Right ventricle myocardium inferior (tissue), 1 donor: ENCODE measurements at regions not wholly inside any gene's neighbourhood (a gene's known extent, or its start where the extent isn't known, plus 50 kb on each side); places are given as distances from the start of the nearest gene placed in this dataset.

ENCODE experiments used
- ATAC-seq: fragments of 200-7000 bp; cut with Tn5 transposase; one replicate; pipeline ENCODE4 v1.9.1; 2020; ENCODE audit warnings: mild to moderate bottlenecking, moderate library complexity
- DNase-seq: peaks from one replicate; pipeline ENCODE4 v3.0.0; 2021; ENCODE audit errors: missing footprints
- intact Hi-C: fragments of 100-400 bp; cut with DNase I; formaldehyde crosslinking; loops from one replicate; pipeline ENCODE4 v1.11.0; 2022
- donor health status: DM: no; HTN: yes; CAD: no; lungs with severe emphysema.

- no peak for ATAC-seq
- DNase-seq, result no peak
- intact Hi-C loops, result loop anchor here (1.0 kb wide), 1 partner anchor 12 kb away; no protein-coding TSS in a partner anchor
These were observed 1376.3 kb upstream of the SLC10A2 start for GRCh38 chr13:104442536-104442935.

- DNase-seq (no peak), ATAC-seq (no peak)
- intact Hi-C loops, result no loop called here
These were observed 1370.3 kb upstream of the SLC10A2 start for GRCh38 chr13:104436555-104436954.

GRCh38 chr13:104431895-104432294 is 1365.7 kb upstream of the SLC10A2 start:
- DNase-seq (no peak), ATAC-seq (no peak)
- intact Hi-C loops, result no loop called here

GRCh38 chr13:104426435-104426834 is 1360.2 kb upstream of the SLC10A2 start:
- DNase-seq, result no peak
- intact Hi-C loops, result no loop called here
- ATAC-seq, result no peak

GRCh38 chr13:104422668-104423067 is 1356.5 kb upstream of the SLC10A2 start:
- no peak for ATAC-seq
- intact Hi-C loops, result no loop called here
- no peak for DNase-seq

- ATAC-seq (no peak), DNase-seq (no peak)
- intact Hi-C loops, result no loop called here
These were observed 1350.8 kb upstream of the SLC10A2 start for GRCh38 chr13:104416973-104417372.

- no peak for ATAC-seq
- DNase-seq, result no peak
- intact Hi-C loops, result no loop called here
These were observed 1348.6 kb upstream of the SLC10A2 start for GRCh38 chr13:104414771-104415170.

GRCh38 chr13:104414181-104414580 is 1348.0 kb upstream of the SLC10A2 start:
- ATAC-seq (no peak), DNase-seq (no peak)
- intact Hi-C loops, result no loop called here

- no peak for DNase-seq
- no peak for ATAC-seq
- intact Hi-C loops, result no loop called here
These were observed 1345.0 kb upstream of the SLC10A2 start for GRCh38 chr13:104411141-104411765.

GRCh38 chr13:104408733-104409132 is 1342.5 kb upstream of the SLC10A2 start:
- intact Hi-C loops, result no loop called here

GRCh38 chr13:104404325-104404724 is 1338.1 kb upstream of the SLC10A2 start:
- no peak for ATAC-seq
- no peak for DNase-seq
- intact Hi-C loops, result no loop called here

More at GRCh38 chr13:104408733-104409132, 1342.5 kb upstream of the SLC10A2 start:
- ATAC-seq (no peak), DNase-seq (no peak)

- DNase-seq, result no peak
- intact Hi-C loops, result no loop called here
- ATAC-seq, result no peak
These were observed 1323.5 kb upstream of the SLC10A2 start for GRCh38 chr13:104389691-104390090.

GRCh38 chr13:104387510-104387909 is 1321.3 kb upstream of the SLC10A2 start:
- ATAC-seq (no peak), DNase-seq (no peak)
- intact Hi-C loops, result no loop called here

GRCh38 chr13:104385404-104385803 is 1319.2 kb upstream of the SLC10A2 start:
- ATAC-seq (no peak), DNase-seq (no peak)
- intact Hi-C loops, result no loop called here

GRCh38 chr13:104382951-104383350 is 1316.7 kb upstream of the SLC10A2 start:
- ATAC-seq (no peak), DNase-seq (no peak)
- intact Hi-C loops, result no loop called here

- no peak for ATAC-seq
- no peak for DNase-seq
- intact Hi-C loops, result no loop called here
These were observed 1310.4 kb upstream of the SLC10A2 start for GRCh38 chr13:104376588-104376987.

GRCh38 chr13:104375614-104376013 is 1309.4 kb upstream of the SLC10A2 start:
- intact Hi-C loops, result no loop called here
- DNase-seq (no peak), ATAC-seq (no peak)

GRCh38 chr13:104372095-104372655 is 1306.0 kb upstream of the SLC10A2 start:
- no peak for ATAC-seq
- intact Hi-C loops, result no loop called here
- no peak for DNase-seq

GRCh38 chr13:104365430-104365829 is 1299.2 kb upstream of the SLC10A2 start:
- intact Hi-C loops, result no loop called here
- ATAC-seq (no peak), DNase-seq (no peak)

- intact Hi-C loops, result no loop called here
- ATAC-seq, result no peak
- DNase-seq, result no peak
These were observed 1291.6 kb upstream of the SLC10A2 start for GRCh38 chr13:104357672-104358354.
